ENCODE measurements at regions not wholly inside any gene's neighbourhood (a gene's known extent, or its start where the extent isn't known, plus 50 kb on each side); places are given as distances from the start of the nearest gene placed in this dataset.

GRCh38 chr4:137674066-137674465, 141.8 kb upstream of the PCDH18 start:
- no peak overlapping the region for H3K27ac ChIP-seq (ENCODE audit: insufficient read depth, low read depth, low read length)
- H3K4me2 ChIP-seq (ENCODE audit: insufficient read depth, low read length): no peak overlapping the region
- FAIRE-seq (no peak), DNase-seq (ENCODE audit: low read depth, low spot score) (no peak)
- intact Hi-C loops (cut with micrococcal nuclease): no loop called here
- no peaks in the 10 kb centered on the region for H4K20me1 ChIP-seq (replicated peaks; ENCODE audit: control insufficient read depth, extremely low read depth, insufficient read depth, low read length)
- H3K4me3 ChIP-seq (replicated peaks in 1 of 3; ENCODE audit: insufficient read depth in 1 of 3, low read depth in 1 of 3, low read length in 3 of 3): no peak overlapping the region
- ChIA-PET CTCF (no interaction called here), POLR2A (no interaction called here)
- H3K4me1 ChIP-seq (ENCODE audit: control insufficient read depth, extremely low read depth, insufficient read depth, low read length): no peaks in the 10 kb centered on the region
- no peaks in the 10 kb centered on the region for H3K27me3 ChIP-seq (ENCODE audit: control insufficient read depth in 2 of 2, insufficient read depth in 2 of 2, low read length in 2 of 2)
- no peaks in the 10 kb centered on the region for H3K79me2 ChIP-seq (ENCODE audit: control insufficient read depth, insufficient read depth, low read length)
- H2AFZ ChIP-seq (ENCODE audit: low read depth, low read length): no peak overlapping the region
- H3K9me3 ChIP-seq (replicated peaks; ENCODE audit: control insufficient read depth, insufficient read depth, low read length): no peaks in the 10 kb centered on the region
- dilution Hi-C loops (cut with MboI; ENCODE audit: extremely low pct_ligation_motif_present, low sequenced_read_pairs): no loop called here
- no peaks in the 10 kb centered on the region for H3K36me3 ChIP-seq (ENCODE audit: control insufficient read depth in 2 of 2, extremely low read depth in 1 of 2, insufficient read depth in 2 of 2, low read length in 2 of 2)
- no peaks in the 10 kb centered on the region for H3K9me1 ChIP-seq (replicated peaks; ENCODE audit: control insufficient read depth, extremely low read depth, insufficient read depth, low read length)
- TF ChIP-seq, protein P1, sequence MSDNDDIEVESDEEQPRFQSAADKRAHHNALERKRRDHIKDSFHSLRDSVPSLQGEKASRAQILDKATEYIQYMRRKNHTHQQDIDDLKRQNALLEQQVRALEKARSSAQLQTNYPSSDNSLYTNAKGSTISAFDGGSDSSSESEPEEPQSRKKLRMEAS (IDR thresholded peaks at IDR 0.05; ENCODE audit: insufficient read depth, insufficient read length): no peak
- no peak for TF ChIP-seq FOS (IDR thresholded peaks at IDR 0.05; ENCODE audit: borderline replicate concordance, insufficient read depth, low read length)
- no peak for TF ChIP-seq POLR2AphosphoS5 (IDR thresholded peaks at IDR 0.05; ENCODE audit: insufficient read depth, low read depth, low read length)
- TF ChIP-seq POLR2A (IDR thresholded peaks at IDR 0.05; ENCODE audit: low read depth, low read length): no peak
- no peak for TF ChIP-seq JUN (IDR thresholded peaks at IDR 0.05; ENCODE audit: borderline replicate concordance, insufficient read depth, insufficient read length, low read depth)
- no peak for TF ChIP-seq GATA2 (IDR thresholded peaks at IDR 0.05; ENCODE audit: insufficient read depth, insufficient read length, low read depth, low read length)
- no peak for TF ChIP-seq CTCF (IDR thresholded peaks at IDR 0.05; ENCODE audit: extremely low read depth in 1 of 2, insufficient read depth in 1 of 2, low read depth in 1 of 2, low read length in 2 of 2)
- TF ChIP-seq MYC (IDR thresholded peaks at IDR 0.05; ENCODE audit: low read depth, low read length): no peak
- no peak for TF ChIP-seq EZH2 (IDR thresholded peaks at IDR 0.05; ENCODE audit: borderline replicate concordance, low read depth, low read length, severe bottlenecking)
- H3K9ac ChIP-seq (replicated peaks; ENCODE audit: extremely low read depth, insufficient read depth, low read length): no peak overlapping the region
- BruUV-seq (replicated peaks): no TSS peak

Data from endothelial cell of umbilical vein (primary cell).